ENCODE measurements at regions not wholly inside any gene's neighbourhood (a gene's known extent, or its start where the extent isn't known, plus 50 kb on each side); places are given as distances from the start of the nearest gene placed in this dataset.

- TF ChIP-seq CTCF (IDR thresholded peaks at IDR 0.05) = no peak
- TF ChIP-seq EZH2 (IDR thresholded peaks at IDR 0.05; ENCODE audit: borderline replicate concordance, insufficient read depth, low read depth, low read length, poor library complexity, severe bottlenecking) = no peak
Observed at GRCh38 chr1:112312879-112313278, 83.1 kb upstream of the CTTNBP2NL start.
